Posterior cingulate gyrus (tissue), 11 donors: ENCODE measurements at regions not wholly inside any gene's neighbourhood (a gene's known extent, or its start where the extent isn't known, plus 50 kb on each side); places are given as distances from the start of the nearest gene placed in this dataset.

Experiments used
- DNase-seq, 10 donors: peaks; one replicate each; pipeline versions ENCODE4 v3.0.0 to v3.0.0-alpha.2; 2020 to 2021; ENCODE audit warnings: mixed read lengths in 3 of 10
- intact Hi-C: fragments of 100-400 bp; cut with DNase I; formaldehyde crosslinking; loops from one replicate; pipeline ENCODE4 v1.15.1; 2023

GRCh38 chr18:74023220-74023619 is 124.4 kb downstream of the FBXO15 start:
- intact Hi-C loops: loop anchor here (10.0 kb wide), 1 partner anchor 62 kb away; no protein-coding TSS in a partner anchor
- no peak for DNase-seq

- intact Hi-C loops: loop anchor here (10.0 kb wide), 1 partner anchor 65 kb away; no protein-coding TSS in a partner anchor
- no peak for DNase-seq
Measured at GRCh38 chr18:74019864-74020263, 127.8 kb downstream of the FBXO15 start.

GRCh38 chr18:74013955-74014354 is 133.7 kb downstream of the FBXO15 start:
- intact Hi-C loops: no loop called here
- no peak for DNase-seq

- intact Hi-C loops: no loop called here
- no peak for DNase-seq
Measured at GRCh38 chr18:74012954-74013630, 134.5 kb downstream of the FBXO15 start.

- DNase-seq: no peak
Measured at GRCh38 chr18:74006143-74006542, 141.5 kb downstream of the FBXO15 start.

GRCh38 chr18:74005320-74006109 is 142.1 kb downstream of the FBXO15 start:
- intact Hi-C loops: no loop called here
- DNase-seq: no peak

More at GRCh38 chr18:74006143-74006542, 141.5 kb downstream of the FBXO15 start:
- intact Hi-C loops: no loop called here

- DNase-seq: no peak
- intact Hi-C loops: no loop called here
Measured at GRCh38 chr18:73992242-73993022, 155.2 kb downstream of the FBXO15 start.

- intact Hi-C loops: no loop called here
- DNase-seq: no peak
Measured at GRCh38 chr18:73991570-73991969, 156.1 kb downstream of the FBXO15 start.

- no peak for DNase-seq
- intact Hi-C loops: no loop called here
Measured at GRCh38 chr18:73990258-73990657, 157.4 kb downstream of the FBXO15 start.

GRCh38 chr18:73987247-73987980 is 160.2 kb downstream of the FBXO15 start:
- no peak for DNase-seq
- intact Hi-C loops: no loop called here

- intact Hi-C loops: no loop called here
- no peak for DNase-seq
Measured at GRCh38 chr18:73986711-73987110, 160.9 kb downstream of the FBXO15 start.

GRCh38 chr18:73985855-73986625 is 161.6 kb downstream of the FBXO15 start:
- no peak for DNase-seq
- intact Hi-C loops: no loop called here

- no peak for DNase-seq
- intact Hi-C loops: no loop called here
Measured at GRCh38 chr18:73983970-73984369, 163.7 kb downstream of the FBXO15 start.

- intact Hi-C loops: no loop called here
Measured at GRCh38 chr18:73983496-73983895, 164.1 kb downstream of the FBXO15 start.

GRCh38 chr18:73981796-73982195 is 165.8 kb downstream of the FBXO15 start:
- no peak for DNase-seq
- intact Hi-C loops: no loop called here

More at GRCh38 chr18:73983496-73983895, 164.1 kb downstream of the FBXO15 start:
- no peak for DNase-seq

GRCh38 chr18:73980289-73980979 is 167.2 kb downstream of the FBXO15 start:
- peak in 4 of 10 donors; percentile 20 to 85 (median 37) for DNase-seq

GRCh38 chr18:73979742-73980141 is 167.9 kb downstream of the FBXO15 start:
- no peak for DNase-seq
- intact Hi-C loops: no loop called here

More at GRCh38 chr18:73980289-73980979, 167.2 kb downstream of the FBXO15 start:
- intact Hi-C loops: no loop called here

GRCh38 chr18:73976433-73976832 is 171.2 kb downstream of the FBXO15 start:
- DNase-seq: no peak
- intact Hi-C loops: no loop called here

GRCh38 chr18:73975266-73975665 is 172.4 kb downstream of the FBXO15 start:
- DNase-seq: no peak
- intact Hi-C loops: no loop called here
